H4 (cell line): ENCODE measurements at regions not wholly inside any gene's neighbourhood (a gene's known extent, or its start where the extent isn't known, plus 50 kb on each side); places are given as distances from the start of the nearest gene placed in this dataset.
"Not testable (repeated sequence)": the region's sequence is repeated elsewhere in the genome, so short reads cannot be mapped to it uniquely, and the experiment has no call there.

ENCODE experiments used
- DNase-seq: peaks from one replicate; pipeline ENCODE4 v3.0.0-alpha.2; 2015; ENCODE audit warnings: low spot score

- DNase-seq, result no peak
Measured at GRCh38 chr5:152527358-152528052, 122.4 kb upstream of the NMUR2 start.

DNA sequence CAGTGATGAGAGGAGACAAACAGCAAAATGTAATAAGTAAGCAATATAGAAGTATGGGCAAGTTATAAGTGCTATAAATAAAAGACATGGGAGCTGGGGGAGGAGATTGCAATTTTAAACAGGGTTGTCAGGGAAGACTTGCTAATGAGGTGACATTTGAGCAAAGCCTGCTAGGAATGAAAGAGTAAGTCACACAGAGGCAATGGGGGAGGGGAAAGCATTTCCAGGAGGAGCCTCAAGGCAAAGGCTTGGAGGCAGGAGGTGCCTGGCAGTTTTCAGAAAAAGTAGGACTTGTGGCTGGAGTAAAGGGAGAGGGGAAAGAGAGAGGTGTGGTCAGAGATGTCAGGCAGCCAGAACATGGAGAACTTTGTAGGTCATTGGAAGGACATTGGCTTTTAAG lies 124.4 kb upstream of the NMUR2 start:
- DNase-seq, result no peak

GRCh38 chr5:152532714-152533113 lies 127.6 kb upstream of the NMUR2 start:
- DNase-seq, result peak; percentile 15

GRCh38 chr5:152534641-152535040 lies 129.6 kb upstream of the NMUR2 start:
- no peak for DNase-seq

- no peak for DNase-seq
Measured at GRCh38 chr5:152542741-152543140, 137.7 kb upstream of the NMUR2 start.

GRCh38 chr5:152546493-152546892 lies 141.4 kb upstream of the NMUR2 start:
- no peak for DNase-seq

- DNase-seq, result no peak
Measured at GRCh38 chr5:152547202-152547601, 142.1 kb upstream of the NMUR2 start.

- no peak for DNase-seq
Measured at GRCh38 chr5:152549709-152550108, 144.6 kb upstream of the NMUR2 start.

- DNase-seq, result no peak
Measured at GRCh38 chr5:152551061-152551460, 146.0 kb upstream of the NMUR2 start.

GRCh38 chr5:152556784-152557183 lies 151.7 kb upstream of the NMUR2 start:
- DNase-seq, result no peak

DNA sequence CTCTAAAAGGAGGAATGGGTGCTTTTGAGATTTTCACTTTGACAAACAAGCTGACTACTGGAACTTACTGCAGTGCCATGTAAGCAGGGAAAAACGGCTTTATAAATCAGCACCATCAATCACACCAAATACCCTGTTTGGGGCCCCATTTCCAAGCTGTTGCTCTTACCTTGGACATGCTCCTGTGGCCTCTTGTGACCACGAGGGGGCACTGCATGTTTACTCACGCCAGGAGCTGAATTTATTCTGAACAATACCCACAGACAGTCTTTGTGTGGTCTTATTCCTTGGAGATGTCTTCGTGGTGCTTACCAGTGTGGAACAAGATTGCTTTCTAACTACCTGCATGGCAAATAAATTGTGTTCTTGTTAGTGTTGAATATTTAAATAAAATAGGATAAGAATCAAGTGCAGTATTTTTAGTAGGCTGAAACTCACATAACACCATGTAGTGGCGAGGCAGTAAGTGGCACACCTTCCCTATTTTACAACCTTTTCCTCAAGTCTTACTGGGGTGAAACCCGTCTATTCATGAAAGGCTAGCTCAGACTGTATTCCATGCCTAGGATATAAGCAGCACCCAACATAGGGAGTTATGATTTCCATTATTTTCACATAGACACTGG lies 155.5 kb upstream of the NMUR2 start:
- DNase-seq, result peak; percentile 4

- DNase-seq, result no peak
Measured at GRCh38 chr5:152568016-152568415, 162.9 kb upstream of the NMUR2 start.

GRCh38 chr5:152572812-152573211 lies 167.7 kb upstream of the NMUR2 start:
- no peak for DNase-seq

- DNase-seq, result no peak
Measured at GRCh38 chr5:152584103-152584502, 179.0 kb upstream of the NMUR2 start.

- no peak for DNase-seq
Measured at GRCh38 chr5:152592416-152592815, 187.3 kb upstream of the NMUR2 start.

- DNase-seq, result no peak
Measured at GRCh38 chr5:152593388-152593787, 188.3 kb upstream of the NMUR2 start.

DNA sequence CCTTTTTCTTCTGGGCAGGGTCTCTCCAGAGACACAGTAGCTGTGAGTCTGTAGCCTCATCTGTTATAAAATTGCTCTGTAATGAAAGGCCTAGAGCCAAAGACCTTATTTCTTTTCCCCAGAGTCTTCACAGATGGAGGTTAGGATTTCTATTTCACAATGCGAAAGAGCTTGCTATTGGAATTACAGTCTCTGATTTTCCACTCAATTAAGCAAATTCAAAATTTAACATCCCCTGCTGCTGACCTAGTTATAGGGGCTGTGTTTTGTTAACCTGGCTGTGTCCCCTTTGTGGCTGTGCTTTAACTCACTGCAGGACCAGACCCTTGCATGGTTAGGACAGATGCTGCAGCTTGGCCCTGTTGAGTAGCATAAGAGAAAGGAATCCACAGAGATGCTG lies 190.3 kb upstream of the NMUR2 start:
- DNase-seq, result no peak

GRCh38 chr5:152599096-152599495 lies 194.0 kb upstream of the NMUR2 start:
- DNase-seq, result no peak

DNA sequence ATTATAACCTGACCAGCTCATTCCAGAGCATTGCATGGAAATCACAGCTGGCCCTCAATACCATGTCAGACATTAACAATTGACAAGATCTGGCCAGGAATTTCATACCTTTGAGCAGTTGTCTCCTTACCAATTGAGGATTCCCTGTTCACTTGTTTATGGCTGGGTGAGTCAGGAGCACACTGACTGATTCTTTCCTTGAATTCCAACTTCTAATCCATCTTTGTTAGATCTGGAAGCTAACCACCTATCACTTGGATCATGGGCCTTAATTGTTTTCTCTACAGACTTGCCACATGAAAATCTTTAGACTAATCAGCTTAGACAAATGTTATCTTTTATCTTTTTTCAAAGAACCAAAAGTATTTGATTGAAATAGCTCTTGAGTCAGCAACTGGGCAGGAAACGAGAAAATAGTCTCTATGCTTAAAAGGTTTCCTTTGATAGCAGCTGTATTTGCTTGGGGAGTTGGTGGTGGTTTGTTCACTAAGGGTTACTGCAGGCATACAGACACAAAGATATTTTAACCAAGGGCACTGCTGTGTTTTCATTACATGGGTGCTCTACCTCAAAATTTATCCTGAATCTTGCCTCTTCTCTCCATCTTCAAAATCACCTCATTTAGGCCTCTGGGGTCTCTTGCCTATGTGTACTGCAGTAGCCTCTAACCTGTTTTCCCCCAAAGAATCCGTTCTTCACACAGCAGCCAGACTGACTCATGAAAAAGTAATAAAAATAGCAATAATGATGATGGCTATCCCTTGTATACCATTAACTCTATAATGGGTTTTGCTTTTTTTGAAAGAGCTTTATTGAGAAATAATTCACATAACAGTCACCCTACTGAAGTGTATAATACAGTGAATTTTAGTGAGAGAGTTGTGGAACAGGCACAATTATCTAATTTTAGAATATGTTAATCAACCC lies 197.0 kb upstream of the NMUR2 start:
- no peak for DNase-seq

GRCh38 chr5:152606050-152606449 lies 201.0 kb upstream of the NMUR2 start:
- DNase-seq, result not testable (repeated sequence)

DNA sequence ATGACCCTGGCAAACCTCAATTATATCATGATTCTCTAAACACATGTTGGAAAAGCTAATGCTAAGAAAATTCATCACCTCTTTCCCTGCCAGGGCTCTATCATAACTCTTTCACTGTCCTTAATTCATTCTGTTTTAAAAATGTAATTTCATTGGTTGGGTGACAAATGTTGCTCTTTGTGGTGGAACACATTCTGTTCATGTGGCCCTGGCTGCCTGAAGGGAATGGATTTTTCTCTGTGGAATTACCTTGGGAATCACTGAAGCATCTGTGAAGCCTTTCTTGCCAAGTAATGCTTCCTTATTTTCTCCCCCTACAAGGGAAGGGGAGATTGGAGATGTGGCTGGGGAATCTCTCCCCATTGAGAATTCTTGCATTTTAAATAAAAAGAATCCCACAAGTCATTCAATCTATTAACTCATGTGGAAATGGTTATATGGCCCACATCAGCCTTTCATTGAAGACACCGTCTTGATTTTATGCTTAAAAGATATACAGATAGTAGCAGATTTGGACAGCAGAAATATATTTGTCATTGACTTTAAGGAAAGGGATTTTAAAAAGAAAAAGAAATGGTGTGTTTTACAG lies 201.8 kb upstream of the NMUR2 start:
- DNase-seq, result no peak
